GM21825 (cell line): ENCODE measurements at regions not wholly inside any gene's neighbourhood (a gene's known extent, or its start where the extent isn't known, plus 50 kb on each side); places are given as distances from the start of the nearest gene placed in this dataset.

Experiments used
- ATAC-seq: cut with Tn5 transposase; IDR thresholded peaks from one replicate; pipeline ENCODE4 v1.9.1; 2021; ENCODE audit warnings: mild to moderate bottlenecking, moderate library complexity; ENCODE audit not compliant: unreplicated experiment

GRCh38 chr9:106403081-106403480 lies 459.9 kb upstream of the ZNF462 start:
- no peak for ATAC-seq

DNA sequence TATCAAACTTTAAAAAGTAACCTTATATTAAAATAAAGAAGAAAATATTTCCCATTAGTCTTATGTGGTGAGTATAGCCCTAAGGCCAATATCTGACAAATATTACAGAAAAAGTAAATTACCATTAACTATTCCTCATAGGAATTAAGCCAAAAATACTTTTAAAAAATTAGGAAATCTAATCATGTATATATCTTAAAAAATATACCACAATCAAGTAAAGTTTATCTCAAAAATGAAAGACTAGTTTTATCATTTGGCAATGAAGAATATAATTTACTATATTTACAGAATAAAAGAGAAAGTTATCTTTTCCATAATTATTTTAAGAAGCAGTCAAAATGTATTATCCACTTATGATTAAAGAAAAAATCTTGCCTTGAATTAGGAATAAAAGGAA lies 458.8 kb upstream of the ZNF462 start:
- no peak for ATAC-seq

- no peak for ATAC-seq
These were observed 457.0 kb upstream of the ZNF462 start for GRCh38 chr9:106405871-106406435.

DNA sequence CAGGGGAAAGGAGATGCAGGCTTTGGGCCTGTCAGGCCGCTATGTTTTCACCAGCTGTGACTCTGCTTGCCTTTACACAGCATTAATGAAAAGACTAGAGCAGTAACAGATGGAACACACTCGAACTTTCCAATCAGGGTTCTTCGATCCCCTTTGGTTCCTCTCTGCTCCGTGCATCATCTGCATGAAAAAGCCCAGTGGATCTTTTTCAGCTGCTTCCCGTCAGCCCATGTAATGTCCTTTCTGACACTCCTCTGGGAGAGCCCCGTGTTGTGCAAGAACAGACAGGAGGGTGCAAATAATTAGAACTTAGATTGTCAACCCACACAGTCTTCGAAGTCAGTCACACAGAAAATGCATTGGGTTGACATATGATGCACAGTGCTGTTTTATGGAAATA lies 448.9 kb upstream of the ZNF462 start:
- ATAC-seq = no peak

- no peak for ATAC-seq
These were observed 445.3 kb upstream of the ZNF462 start for GRCh38 chr9:106417685-106418084.

GRCh38 chr9:106419829-106420228 lies 443.1 kb upstream of the ZNF462 start:
- ATAC-seq = no peak

DNA sequence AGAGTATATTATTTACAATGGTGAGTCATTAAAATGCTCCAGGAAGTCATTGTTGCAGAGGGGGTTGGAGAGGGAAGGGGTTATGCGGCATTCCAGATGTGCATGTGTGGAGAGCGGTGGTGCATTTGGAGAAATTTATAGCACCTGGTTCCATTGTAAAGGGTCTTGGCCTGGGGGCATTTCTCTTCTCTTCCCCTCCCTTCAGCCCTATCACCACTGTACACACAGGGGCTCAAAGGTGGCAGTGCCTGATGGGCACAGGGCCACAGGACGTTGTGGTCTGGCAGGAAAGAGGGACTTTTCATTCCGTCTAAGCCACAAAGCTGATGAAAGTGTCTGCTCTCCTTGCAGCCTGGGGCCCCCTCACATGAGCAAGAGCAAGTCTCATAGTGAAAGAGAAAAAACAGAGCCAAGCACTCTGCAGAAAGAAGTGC lies 442.4 kb upstream of the ZNF462 start:
- peak; percentile 69 for ATAC-seq

DNA sequence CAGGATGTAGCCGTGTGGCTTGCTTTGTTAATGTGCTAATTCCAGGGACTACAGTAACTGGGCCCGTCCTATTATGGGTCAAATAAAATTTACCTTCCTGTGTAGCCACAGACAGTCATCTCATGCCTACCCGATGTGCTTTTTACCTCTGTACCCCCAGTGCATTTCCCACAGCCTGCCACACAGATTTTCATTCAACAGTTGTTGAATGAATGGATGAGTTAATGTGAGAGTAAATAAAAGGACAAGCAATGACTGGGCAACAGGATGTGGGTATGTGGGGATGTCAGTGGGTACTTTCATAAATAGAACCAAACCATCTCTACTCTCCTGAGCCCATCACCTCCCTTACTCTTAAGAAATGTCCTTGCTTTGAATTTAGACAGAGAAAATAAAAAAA lies 441.2 kb upstream of the ZNF462 start:
- ATAC-seq = peak; percentile 43

DNA sequence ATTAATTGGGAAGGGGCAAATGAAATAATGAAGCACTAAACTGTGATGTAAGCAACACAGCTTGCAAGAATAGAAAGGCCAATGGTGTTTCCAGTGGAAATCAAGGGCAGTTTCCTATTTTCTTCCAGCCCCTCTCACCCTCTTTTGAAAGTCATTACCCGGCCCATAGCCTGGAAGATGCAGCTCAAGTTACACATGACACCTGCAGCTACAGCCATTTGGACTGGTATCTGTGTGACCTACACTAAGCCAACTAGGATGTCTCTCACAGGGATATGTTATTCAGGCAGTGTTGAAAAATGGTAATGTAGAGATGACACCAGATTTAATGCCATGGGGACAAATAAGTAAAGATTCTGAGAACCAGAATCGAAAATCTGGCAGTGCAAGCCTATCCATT lies 439.4 kb upstream of the ZNF462 start:
- ATAC-seq = no peak

DNA sequence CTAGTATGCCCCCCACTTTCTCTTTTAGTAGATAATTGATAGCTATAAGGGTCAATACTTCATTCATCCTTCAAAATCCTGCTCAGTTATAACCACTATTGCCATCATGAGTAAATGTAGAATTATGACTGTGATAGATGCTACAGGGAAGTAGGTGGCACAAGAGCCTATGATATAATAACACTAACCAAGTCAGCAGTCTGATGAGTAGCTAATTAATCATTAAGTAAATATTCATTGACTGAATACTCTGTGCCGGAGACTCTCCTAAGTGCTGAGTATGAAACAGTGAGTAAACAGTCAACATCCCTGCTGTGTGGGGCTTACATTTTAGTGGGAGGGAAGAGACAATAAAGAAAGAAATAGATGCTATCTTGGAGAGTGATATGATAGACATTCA lies 430.3 kb upstream of the ZNF462 start:
- ATAC-seq = no peak

GRCh38 chr9:106438928-106439327 lies 424.0 kb upstream of the ZNF462 start:
- no peak for ATAC-seq

- ATAC-seq = no peak
These were observed 421.7 kb upstream of the ZNF462 start for GRCh38 chr9:106441283-106441682.

DNA sequence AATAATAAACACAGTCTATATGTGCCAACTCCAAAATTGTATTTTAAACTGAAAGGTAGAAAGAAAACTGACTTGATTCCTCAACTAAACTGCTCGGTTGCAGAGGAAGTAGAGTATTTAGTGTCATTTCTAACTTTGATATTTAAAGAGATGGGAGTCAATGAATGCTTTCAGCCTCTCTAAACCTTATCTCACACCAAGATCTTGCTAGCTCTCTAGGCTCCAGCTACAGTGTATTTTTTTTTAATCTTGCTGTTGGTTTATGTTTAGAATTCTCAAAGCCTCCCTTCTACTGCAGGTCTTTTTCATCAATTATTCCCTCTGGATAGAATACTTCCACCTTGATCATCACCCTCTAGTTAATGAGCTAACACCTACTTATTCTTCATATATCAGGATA lies 419.4 kb upstream of the ZNF462 start:
- ATAC-seq = no peak

- no peak for ATAC-seq
These were observed 417.9 kb upstream of the ZNF462 start for GRCh38 chr9:106445107-106445506.

- no peak for ATAC-seq
These were observed 413.5 kb upstream of the ZNF462 start for GRCh38 chr9:106449336-106449927.

DNA sequence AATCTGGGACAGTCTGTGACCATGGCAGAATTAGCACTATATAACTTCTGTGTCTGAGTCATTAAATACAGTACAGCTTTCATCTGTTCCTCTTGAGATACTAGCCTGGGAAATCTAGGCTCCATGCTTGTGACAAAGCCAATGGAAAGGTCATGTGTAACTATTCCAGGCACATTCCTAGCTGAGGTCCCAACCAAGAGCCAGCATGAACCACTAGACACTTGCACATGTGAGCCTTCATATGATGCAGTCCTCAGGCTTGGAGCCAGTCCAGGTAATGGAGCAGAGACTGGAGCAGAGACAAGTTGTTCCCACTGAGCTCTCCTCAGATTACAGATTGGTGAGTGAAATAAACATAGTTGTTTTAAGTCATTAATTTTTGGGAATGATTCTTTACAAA lies 412.4 kb upstream of the ZNF462 start:
- no peak for ATAC-seq

DNA sequence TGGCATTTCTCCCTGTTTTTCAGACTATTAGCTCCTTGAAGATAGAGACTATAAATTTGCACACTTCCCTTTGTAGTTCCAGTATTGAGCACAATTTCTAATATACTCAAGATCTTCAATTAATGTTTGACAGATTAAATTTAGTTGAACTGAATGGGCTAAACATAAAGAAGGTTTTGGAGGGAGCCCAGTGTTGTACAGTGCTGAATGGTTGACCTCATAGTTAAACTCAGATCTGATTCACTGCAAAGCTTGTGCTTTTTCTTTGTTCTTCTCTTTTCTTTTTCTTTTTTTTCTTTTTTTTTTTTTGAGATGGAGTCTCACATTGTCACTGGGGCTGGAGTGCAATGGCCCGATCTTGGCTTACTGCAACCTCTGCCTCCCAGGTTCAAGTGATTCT lies 411.7 kb upstream of the ZNF462 start:
- no peak for ATAC-seq

- no peak for ATAC-seq
These were observed 406.4 kb upstream of the ZNF462 start for GRCh38 chr9:106456581-106456980.

GRCh38 chr9:106467113-106467864 lies 395.7 kb upstream of the ZNF462 start:
- ATAC-seq = no peak

DNA sequence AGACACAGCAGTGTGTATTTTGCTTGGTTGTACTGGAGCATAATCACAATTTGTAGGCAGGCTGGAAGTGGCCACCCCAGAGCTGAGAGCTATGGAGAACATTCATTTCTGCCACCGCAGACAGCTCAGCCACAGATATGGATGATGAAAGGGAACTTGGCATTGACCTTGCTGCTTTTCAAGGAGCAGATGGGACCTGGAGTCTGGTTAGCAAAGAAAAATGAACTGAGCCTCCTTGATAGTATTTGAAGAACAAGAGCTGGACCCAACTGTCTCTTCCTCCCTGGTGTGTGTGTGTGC lies 395.2 kb upstream of the ZNF462 start:
- ATAC-seq = no peak

- no peak for ATAC-seq
These were observed 394.5 kb upstream of the ZNF462 start for GRCh38 chr9:106468431-106468830.

- ATAC-seq = no peak
These were observed 384.7 kb upstream of the ZNF462 start for GRCh38 chr9:106478312-106478711.

GRCh38 chr9:106478727-106479126 lies 384.2 kb upstream of the ZNF462 start:
- no peak for ATAC-seq
